Neural crest cell (in vitro differentiated cells): ENCODE measurements at regions not wholly inside any gene's neighbourhood (a gene's known extent, or its start where the extent isn't known, plus 50 kb on each side); places are given as distances from the start of the nearest gene placed in this dataset.

ENCODE experiments used
- DNase-seq: peaks from one replicate; pipeline ENCODE4 v3.0.0; 2021; ENCODE audit warnings: low read depth, mixed read lengths, low spot score
- H3K27ac Mint-ChIP-seq: one replicate; pipeline ENCODE4 v1.8.0; 2021; ENCODE audit warnings: mild to moderate bottlenecking, mixed read lengths; ENCODE audit not compliant: unreplicated experiment
- H3K27me3 Mint-ChIP-seq: 2 replicates; pipeline ENCODE4 v1.8.0; 2021; ENCODE audit warnings: low read depth, mild to moderate bottlenecking, mixed read lengths
- H3K36me3 Mint-ChIP-seq: 2 replicates; pipeline ENCODE4 v1.8.0; 2021; ENCODE audit warnings: low read depth, mild to moderate bottlenecking, mixed read lengths
- H3K4me1 Mint-ChIP-seq: 2 replicates; pipeline ENCODE4 v1.8.0; 2021; ENCODE audit warnings: mixed read lengths
- H3K4me3 Mint-ChIP-seq: one replicate; pipeline ENCODE4 v1.8.0; 2021; ENCODE audit warnings: mild to moderate bottlenecking, mixed read lengths
- H3K9me3 Mint-ChIP-seq: 2 replicates; pipeline ENCODE4 v1.8.0; 2021; ENCODE audit warnings: mixed read lengths
- CTCF ChIP-seq: fragments of 200-600 bp; sonication (generic); conservative IDR thresholded peaks from 2 replicates; pipeline ENCODE4 v1.5.0; 2021; ENCODE audit warnings: antibody characterized with exemption, mild to moderate bottlenecking

DNA sequence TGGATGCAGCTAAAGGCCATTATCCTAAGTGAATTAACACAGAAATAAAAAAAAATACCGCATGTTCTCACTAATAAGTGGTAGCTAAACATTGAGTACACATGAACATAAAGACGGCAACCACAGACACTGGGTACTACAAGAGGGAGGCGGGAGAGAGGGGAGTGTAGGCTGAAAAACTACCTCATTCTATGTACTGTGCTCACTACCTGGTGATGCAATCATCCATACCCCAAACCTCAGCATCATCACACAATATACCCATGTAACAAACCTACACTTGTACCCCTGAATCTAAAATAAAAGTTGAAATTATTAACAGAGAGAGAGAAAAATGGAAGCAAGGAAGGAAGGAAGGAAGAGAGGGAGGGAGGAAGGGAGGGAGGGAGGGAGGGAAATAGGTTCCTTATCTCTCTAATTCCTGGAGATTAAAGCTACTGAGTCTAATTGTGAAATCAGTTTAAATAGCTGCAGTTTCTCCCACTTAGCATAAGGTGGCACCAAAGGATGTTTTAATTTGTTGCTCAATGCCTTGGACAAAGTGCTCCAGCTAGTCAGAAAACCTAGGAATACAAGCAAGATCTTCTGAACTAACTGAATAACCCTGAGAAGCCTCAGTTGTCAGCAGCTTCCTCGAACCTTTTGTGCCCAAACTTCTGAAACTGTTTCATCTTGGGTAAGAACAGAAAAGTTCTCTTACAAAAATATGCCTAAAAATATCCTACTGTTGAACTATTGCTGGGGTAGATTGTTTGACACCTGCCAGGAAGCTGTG lies 79.4 kb upstream of the ATP11B start:
- Mint-ChIP-seq H3K4me3 (no peak overlapping the region), H3K36me3 (no peaks in the 10 kb centered on the region), H3K9me3 (no peaks in the 10 kb centered on the region), H3K27ac (no peak overlapping the region), H3K27me3 (no peaks in the 10 kb centered on the region), H3K4me1 (peaks cover 8% of the 10 kb centered on the region)
- peak; percentile 77 for TF ChIP-seq CTCF
- no peak for DNase-seq

GRCh38 chr3:182715006-182715405 lies 78.3 kb upstream of the ATP11B start:
- Mint-ChIP-seq H3K4me1 (peaks cover 8% of the 10 kb centered on the region), H3K27ac (no peak overlapping the region)
- TF ChIP-seq CTCF, result no peak

GRCh38 chr3:182716114-182716688 lies 77.1 kb upstream of the ATP11B start:
- no peaks in the 10 kb centered on the region for H3K36me3 Mint-ChIP-seq
- no peak overlapping the region for H3K27ac Mint-ChIP-seq
- DNase-seq, result no peak
- peaks cover 8% of the 10 kb centered on the region for H3K4me1 Mint-ChIP-seq
- no peak overlapping the region for H3K4me3 Mint-ChIP-seq
- no peaks in the 10 kb centered on the region for H3K27me3 Mint-ChIP-seq
- no peak for TF ChIP-seq CTCF
- no peaks in the 10 kb centered on the region for H3K9me3 Mint-ChIP-seq

More at GRCh38 chr3:182715006-182715405, 78.3 kb upstream of the ATP11B start:
- no peak for DNase-seq
- Mint-ChIP-seq H3K4me3 (no peak overlapping the region), H3K27me3 (no peaks in the 10 kb centered on the region), H3K9me3 (no peaks in the 10 kb centered on the region), H3K36me3 (no peaks in the 10 kb centered on the region)

- no peak for TF ChIP-seq CTCF
- DNase-seq, result no peak
- Mint-ChIP-seq H3K4me3 (no peak overlapping the region), H3K27me3 (no peaks in the 10 kb centered on the region), H3K9me3 (no peaks in the 10 kb centered on the region), H3K36me3 (no peaks in the 10 kb centered on the region), H3K4me1 (peaks cover 8% of the 10 kb centered on the region), H3K27ac (no peak overlapping the region)
Observed at GRCh38 chr3:182717216-182717615, 76.1 kb upstream of the ATP11B start.

DNA sequence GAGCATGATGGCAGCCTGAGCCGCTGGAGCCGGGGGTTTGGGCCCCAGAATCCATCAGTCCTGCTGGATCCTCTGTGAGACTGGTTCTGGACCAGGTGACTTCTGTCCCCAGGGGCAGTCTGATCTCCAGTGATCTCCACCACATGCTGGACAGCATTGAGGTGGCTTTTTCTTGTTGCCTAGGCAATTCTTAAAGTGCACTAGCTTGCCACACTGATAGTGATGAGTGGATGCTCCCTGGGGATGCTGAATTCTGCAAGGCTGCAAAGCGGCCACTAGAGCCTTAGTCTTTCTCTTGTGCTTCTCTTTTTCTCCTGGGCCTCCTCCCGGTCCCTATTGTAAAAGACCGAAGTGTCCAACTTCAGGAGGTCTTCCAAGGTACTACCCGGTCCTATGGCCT lies 70.4 kb upstream of the ATP11B start:
- TF ChIP-seq CTCF, result no peak
- Mint-ChIP-seq H3K4me3 (no peak overlapping the region), H3K4me1 (peaks cover 21% of the 10 kb centered on the region), H3K27me3 (no peaks in the 10 kb centered on the region), H3K27ac (no peak overlapping the region), H3K36me3 (no peaks in the 10 kb centered on the region), H3K9me3 (no peaks in the 10 kb centered on the region)
- no peak for DNase-seq
